ENCODE measurements at regions not wholly inside any gene's neighbourhood (a gene's known extent, or its start where the extent isn't known, plus 50 kb on each side); places are given as distances from the start of the nearest gene placed in this dataset.

DNA sequence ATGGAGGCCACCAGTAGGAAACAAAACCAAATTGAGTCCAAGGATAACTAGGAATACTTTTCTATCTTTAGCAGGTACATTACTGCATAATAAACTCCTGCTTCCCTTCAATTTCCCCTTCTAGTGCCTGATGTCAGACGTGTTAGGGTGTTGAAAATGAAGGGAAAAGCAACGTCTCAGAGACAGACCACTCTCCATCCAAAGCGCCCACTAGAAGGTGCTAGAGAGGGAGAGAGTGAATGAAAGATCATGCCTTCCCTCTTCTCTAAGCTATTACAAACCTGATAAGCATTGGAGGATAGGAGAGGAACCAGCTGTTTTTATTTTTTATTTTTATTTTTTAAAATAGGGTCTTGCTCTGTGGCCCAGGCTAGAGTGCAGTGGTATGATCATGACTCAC lies 64.1 kb downstream of the ZNF641 start:
- Histone ChIP-seq H3K27me3 (ENCODE audit: low read depth) (peaks cover 11% of the 10 kb centered on the region), H3K4me1 (no peaks in the 10 kb centered on the region), H3K4me3 (no peak overlapping the region), H3K9me3 (no peaks in the 10 kb centered on the region), H3K36me3 (replicated peaks) (no peaks in the 10 kb centered on the region)
- DNase-seq (ENCODE audit: low spot score in 2 of 2): peak in 1 of 2 experiments; percentile 35
- in situ Hi-C loops (cut with MboI; ENCODE audit: low sequenced_read_pairs): no loop called here

DNA sequence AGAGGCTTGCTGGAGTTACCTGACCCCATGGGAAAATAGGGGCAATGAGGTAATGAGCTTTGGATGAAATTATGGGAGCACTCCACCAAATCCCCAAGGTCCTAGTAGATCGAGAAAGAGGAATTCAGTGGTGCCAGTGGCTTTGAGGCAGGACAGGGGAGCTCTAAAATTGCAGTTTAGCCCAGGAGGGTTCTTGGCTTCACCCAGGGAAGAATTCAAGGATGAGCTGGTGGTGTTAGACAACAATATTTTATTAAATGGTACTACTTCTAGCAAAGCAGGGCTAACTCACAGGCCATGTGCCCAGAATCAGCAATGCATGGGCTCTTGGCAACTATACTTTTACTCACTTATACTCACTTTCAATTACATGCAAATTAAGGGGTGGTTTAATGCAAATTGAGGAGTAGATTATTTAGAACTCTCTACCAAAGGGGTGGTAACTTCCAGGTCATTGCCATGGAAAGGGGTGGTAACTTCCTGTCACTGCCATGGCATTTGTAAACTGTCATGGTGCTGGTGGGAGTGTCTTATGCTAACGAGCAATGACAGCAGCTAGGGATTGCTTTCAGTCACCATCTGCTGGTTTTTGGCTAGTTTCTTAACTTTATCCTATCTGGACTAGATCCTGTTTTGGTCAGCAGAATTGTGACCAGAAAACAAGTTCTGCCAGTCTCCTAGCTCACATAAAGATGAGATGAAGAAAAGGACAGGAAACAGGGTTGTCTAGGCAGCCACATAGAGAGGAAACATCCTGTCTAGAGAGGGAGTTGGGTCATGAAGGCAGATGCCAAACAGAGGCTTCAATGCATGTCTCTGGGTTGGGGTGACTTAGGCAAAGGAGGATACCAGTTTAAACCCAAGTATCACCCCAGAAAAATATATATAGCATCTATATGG lies 64.7 kb downstream of the ZNF641 start:
- in situ Hi-C loops (cut with MboI; ENCODE audit: low sequenced_read_pairs): no loop called here
- Histone ChIP-seq H3K27me3 (ENCODE audit: low read depth) (peaks cover 8% of the 10 kb centered on the region), H3K4me3 (no peak overlapping the region), H3K9me3 (no peaks in the 10 kb centered on the region), H3K4me1 (no peaks in the 10 kb centered on the region), H3K36me3 (replicated peaks) (no peaks in the 10 kb centered on the region)
- DNase-seq (ENCODE audit: low spot score in 2 of 2): no peak

DNA sequence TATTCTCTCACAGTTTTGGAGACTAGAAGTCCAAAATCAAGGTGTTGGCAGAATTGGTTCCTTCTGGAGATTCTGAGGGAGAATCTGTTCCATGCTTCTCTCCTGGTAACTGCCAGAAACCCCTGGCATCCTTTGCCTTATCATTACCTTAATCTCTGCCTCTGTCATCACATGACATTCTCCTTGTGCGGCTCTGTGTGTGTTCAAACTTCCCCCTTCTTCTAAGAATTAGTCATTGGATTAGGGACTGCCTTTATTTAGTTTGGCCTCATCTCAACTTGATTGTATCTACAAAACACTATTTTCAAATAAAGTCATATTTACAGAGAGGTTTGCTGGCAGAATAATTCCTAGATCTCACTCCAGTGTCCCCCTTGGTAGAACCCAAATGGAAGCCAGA lies 68.9 kb downstream of the ZNF641 start:
- no peak overlapping the region for H3K4me3 ChIP-seq
- no peaks in the 10 kb centered on the region for H3K27me3 ChIP-seq (ENCODE audit: low read depth)
- 0 out of 2 replicates have a peak, but pooled peaks cover 1% of the 10 kb centered on the region for H3K9me3 ChIP-seq
- in situ Hi-C loops (cut with MboI; ENCODE audit: low sequenced_read_pairs): no loop called here
- DNase-seq (ENCODE audit: low spot score in 2 of 2): no peak
- H3K4me1 ChIP-seq: no peaks in the 10 kb centered on the region
- no peaks in the 10 kb centered on the region for H3K36me3 ChIP-seq (replicated peaks)

DNA sequence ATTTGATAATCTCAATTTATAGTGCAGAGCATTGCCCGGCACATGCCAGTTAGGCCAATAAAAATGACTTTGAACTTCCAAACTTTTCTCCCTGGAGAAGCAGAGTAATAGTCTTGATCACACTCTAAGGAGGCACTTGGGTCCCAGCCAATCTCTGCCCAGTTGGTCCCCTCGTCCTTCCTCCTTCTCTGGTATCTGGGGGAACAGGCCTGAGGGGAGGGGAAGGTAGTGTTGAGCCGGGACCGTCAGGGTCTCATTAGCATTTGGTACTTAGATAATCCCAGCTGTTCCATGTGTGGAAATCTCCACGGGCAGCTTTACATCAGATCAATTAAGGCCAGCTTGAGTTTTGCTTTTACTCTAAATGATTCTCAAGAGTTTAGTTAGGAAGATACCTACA lies 70.1 kb downstream of the ZNF641 start:
- no peaks in the 10 kb centered on the region for H3K27me3 ChIP-seq (ENCODE audit: low read depth)
- H3K4me1 ChIP-seq: no peaks in the 10 kb centered on the region
- no peak overlapping the region for H3K4me3 ChIP-seq
- DNase-seq (ENCODE audit: low spot score in 2 of 2): no peak
- in situ Hi-C loops (cut with MboI; ENCODE audit: low sequenced_read_pairs): no loop called here
- no peaks in the 10 kb centered on the region for H3K36me3 ChIP-seq (replicated peaks)
- 0 out of 2 replicates have a peak, but pooled peaks cover 2% of the 10 kb centered on the region for H3K9me3 ChIP-seq

DNA sequence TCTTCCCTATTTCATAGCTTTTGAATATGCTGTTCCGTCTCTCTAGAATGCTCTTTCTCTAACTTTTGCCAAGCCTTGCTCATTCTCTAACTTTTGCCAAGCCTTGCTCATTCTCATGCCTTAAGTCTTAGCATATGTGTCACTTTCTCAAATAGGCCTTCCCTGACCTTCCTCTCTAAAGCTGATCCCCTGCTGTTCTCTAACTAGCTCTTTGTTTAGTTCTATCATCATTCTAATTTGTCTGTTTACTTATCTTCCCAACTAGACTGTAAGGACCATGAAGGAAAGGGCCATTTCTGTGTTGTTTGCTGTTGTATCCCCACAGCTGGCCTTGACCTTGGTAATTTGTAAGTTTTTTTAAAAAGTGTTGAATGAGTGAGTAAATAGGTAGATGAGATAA lies 71.1 kb downstream of the ZNF641 start:
- Histone ChIP-seq H3K4me3 (no peak overlapping the region), H3K9me3 (0 out of 2 replicates have a peak, but pooled peaks cover 2% of the 10 kb centered on the region), H3K36me3 (replicated peaks) (no peaks in the 10 kb centered on the region), H3K27me3 (ENCODE audit: low read depth) (no peaks in the 10 kb centered on the region), H3K4me1 (no peaks in the 10 kb centered on the region)
- in situ Hi-C loops (cut with MboI; ENCODE audit: low sequenced_read_pairs): no loop called here
- no peak for DNase-seq (ENCODE audit: low spot score in 2 of 2)

DNA sequence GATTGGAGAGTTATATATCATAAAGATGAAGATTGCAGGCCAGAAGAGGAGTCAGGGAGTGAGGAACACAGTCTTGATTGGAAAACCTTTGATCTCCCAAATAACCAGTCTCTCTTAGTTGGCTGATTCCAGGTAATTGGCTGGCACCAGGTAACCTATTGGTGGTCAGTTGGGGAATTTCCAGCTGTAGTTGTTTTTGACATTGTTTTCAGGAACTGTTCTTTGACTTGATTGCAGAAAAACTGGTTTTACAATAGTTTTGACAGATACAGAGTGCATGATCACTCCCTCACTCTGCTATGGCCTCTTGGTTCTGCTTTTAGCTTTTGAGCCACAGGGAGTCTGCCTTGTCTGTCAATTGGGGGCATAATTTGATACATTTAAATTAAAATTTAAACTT lies 71.6 kb downstream of the ZNF641 start:
- Histone ChIP-seq H3K9me3 (0 out of 2 replicates have a peak, but pooled peaks cover 2% of the 10 kb centered on the region), H3K4me1 (no peaks in the 10 kb centered on the region), H3K36me3 (replicated peaks) (no peaks in the 10 kb centered on the region), H3K27me3 (ENCODE audit: low read depth) (no peaks in the 10 kb centered on the region), H3K4me3 (no peak overlapping the region)
- in situ Hi-C loops (cut with MboI; ENCODE audit: low sequenced_read_pairs): no loop called here
- no peak for DNase-seq (ENCODE audit: low spot score in 2 of 2)

DNA sequence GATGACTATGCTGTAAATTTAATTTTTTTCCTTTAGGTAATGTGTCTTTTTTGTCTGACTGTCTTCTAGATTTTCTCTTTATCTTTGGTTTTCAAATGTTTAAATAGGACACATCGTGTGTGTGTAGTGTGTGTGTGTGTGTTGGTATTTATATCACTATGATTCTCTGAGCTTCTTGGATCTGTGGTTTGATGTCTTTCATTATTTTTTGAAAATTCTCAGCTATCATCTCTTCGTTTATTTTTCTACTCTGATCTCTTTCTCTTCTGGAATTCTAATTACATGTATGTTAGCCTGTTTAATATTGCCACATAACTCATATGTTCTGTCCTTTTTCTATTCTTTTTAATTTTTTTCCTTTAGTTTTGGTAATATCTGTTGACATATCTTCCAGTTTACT lies 73.5 kb upstream of the OR10AD1 start:
- Histone ChIP-seq H3K36me3 (replicated peaks) (no peaks in the 10 kb centered on the region), H3K4me3 (no peak overlapping the region), H3K4me1 (no peaks in the 10 kb centered on the region), H3K9me3 (0 out of 2 replicates have a peak, but pooled peaks cover 2% of the 10 kb centered on the region), H3K27me3 (ENCODE audit: low read depth) (0 out of 2 replicates have a peak, but pooled peaks cover 2% of the 10 kb centered on the region)
- DNase-seq (ENCODE audit: low spot score in 2 of 2): no peak
- in situ Hi-C loops (cut with MboI; ENCODE audit: low sequenced_read_pairs): no loop called here

DNA sequence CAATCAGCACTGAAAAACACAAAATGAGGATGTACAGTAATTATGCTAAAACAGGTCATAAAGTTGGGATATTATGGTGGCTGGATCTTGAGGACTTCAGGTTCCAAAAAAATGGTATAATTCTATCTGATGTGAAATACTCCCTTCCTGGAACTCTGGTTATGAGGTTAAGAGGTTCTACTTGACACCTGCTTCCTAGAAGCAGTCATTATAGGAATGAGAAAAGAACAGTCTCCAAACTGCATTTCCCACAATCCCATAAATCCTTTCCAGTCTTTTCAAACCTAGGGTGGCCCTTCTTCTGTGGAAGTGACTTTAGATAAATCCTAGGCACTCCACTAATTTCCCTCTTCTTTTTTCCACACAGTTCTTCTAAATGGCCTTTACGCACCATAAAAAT lies 63.7 kb upstream of the OR10AD1 start:
- Histone ChIP-seq H3K9me3 (no peaks in the 10 kb centered on the region), H3K4me3 (no peak overlapping the region), H3K4me1 (no peaks in the 10 kb centered on the region), H3K36me3 (replicated peaks) (no peaks in the 10 kb centered on the region), H3K27me3 (ENCODE audit: low read depth) (no peaks in the 10 kb centered on the region; the same call in 1 of the 2 replicates)
- DNase-seq (ENCODE audit: low spot score in 2 of 2): no peak
- in situ Hi-C loops (cut with MboI; ENCODE audit: low sequenced_read_pairs): no loop called here

DNA sequence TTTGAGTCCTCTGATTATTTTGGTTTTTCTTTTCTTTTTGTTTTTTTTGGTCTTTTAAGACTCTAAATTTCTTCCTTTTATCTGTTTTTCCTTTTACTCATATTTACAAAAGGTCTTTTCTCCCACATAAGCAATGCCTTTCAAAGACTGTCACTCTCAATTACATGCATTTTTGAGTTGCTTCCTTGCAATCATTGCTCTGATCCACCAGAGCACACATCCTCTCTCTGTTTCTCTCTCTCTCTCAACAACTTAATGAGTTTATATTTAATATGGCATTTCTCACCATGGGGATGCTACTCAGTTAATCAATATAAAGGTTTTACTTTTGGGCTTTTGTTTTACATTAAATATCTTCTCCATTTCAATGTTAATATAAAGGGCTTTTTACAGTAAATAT lies 62.7 kb upstream of the OR10AD1 start:
- no peak for DNase-seq (ENCODE audit: low spot score in 2 of 2)
- no peaks in the 10 kb centered on the region; the same call in 1 of the 2 replicates for H3K27me3 ChIP-seq (ENCODE audit: low read depth)
- no peaks in the 10 kb centered on the region for H3K36me3 ChIP-seq (replicated peaks)
- H3K4me1 ChIP-seq: no peaks in the 10 kb centered on the region
- in situ Hi-C loops (cut with MboI; ENCODE audit: low sequenced_read_pairs): no loop called here
- no peaks in the 10 kb centered on the region for H3K9me3 ChIP-seq
- no peak overlapping the region for H3K4me3 ChIP-seq

DNA sequence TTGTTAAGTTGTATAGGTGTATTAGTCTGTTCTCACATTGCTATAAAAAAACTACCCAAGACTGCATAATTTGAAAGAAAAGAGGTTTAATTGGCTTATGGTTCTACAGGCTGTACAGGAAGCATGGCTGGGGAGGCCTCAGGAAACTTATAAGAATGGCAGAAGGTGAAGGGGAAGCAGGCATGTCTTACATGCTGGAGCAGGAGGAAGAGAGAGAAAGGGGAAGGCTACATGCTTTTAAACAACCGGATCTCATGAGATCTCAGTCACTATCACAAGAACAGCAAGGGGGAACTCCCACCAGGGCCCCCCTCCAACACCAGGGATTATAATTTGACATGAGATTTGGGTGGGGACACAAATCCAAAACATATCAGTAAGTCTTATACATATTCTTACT lies 60.5 kb upstream of the OR10AD1 start:
- H3K36me3 ChIP-seq (replicated peaks): no peaks in the 10 kb centered on the region
- H3K4me1 ChIP-seq: no peaks in the 10 kb centered on the region
- DNase-seq (ENCODE audit: low spot score in 2 of 2): no peak
- H3K4me3 ChIP-seq: no peak overlapping the region
- no peaks in the 10 kb centered on the region for H3K9me3 ChIP-seq
- in situ Hi-C loops (cut with MboI; ENCODE audit: low sequenced_read_pairs): no loop called here
- H3K27me3 ChIP-seq (ENCODE audit: low read depth): no peaks in the 10 kb centered on the region

DNA sequence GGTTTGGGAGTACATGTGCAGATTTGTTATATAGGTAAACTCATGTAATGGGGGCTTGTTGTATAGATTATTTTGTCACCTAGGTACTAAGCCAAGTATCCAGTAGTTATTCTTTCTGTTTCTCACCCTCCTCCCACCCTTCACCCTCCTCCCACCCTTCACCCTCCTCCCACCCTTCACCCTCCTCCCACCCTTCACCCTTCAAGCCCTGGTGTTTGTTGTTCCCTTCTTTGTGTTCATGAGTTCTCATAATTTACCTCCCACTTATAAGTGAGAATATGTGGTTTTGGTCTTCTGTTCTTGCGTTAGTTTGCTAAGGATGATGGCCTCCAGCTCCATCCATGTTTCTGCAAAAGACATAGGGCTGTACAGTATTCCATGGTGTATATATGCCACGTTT lies 58.7 kb upstream of the OR10AD1 start:
- H3K4me1 ChIP-seq: no peaks in the 10 kb centered on the region
- H3K9me3 ChIP-seq: no peaks in the 10 kb centered on the region
- no peak overlapping the region for H3K4me3 ChIP-seq
- H3K36me3 ChIP-seq (replicated peaks): no peaks in the 10 kb centered on the region
- H3K27me3 ChIP-seq (ENCODE audit: low read depth): peaks cover 3% of the 10 kb centered on the region; the same call in 1 of the 2 replicates
- in situ Hi-C loops (cut with MboI; ENCODE audit: low sequenced_read_pairs): no loop called here
- no peak for DNase-seq (ENCODE audit: low spot score in 2 of 2)

Measured in HAP-1 (cell line).